HUES48 (cell line): ENCODE measurements at regions not wholly inside any gene's neighbourhood (a gene's known extent, or its start where the extent isn't known, plus 50 kb on each side); places are given as distances from the start of the nearest gene placed in this dataset.

Experiments
- H3K27ac ChIP-seq: one replicate; pipeline ENCODE4 v1.7.0; 2013; ENCODE audit warnings: low read depth, low read length, inconsistent platforms
- H3K27me3 ChIP-seq: 2 replicates; pipeline ENCODE4 v1.6.1; 2013; ENCODE audit warnings: mild to moderate bottlenecking, low read length; ENCODE audit not compliant: control insufficient read depth, insufficient read depth
- H3K36me3 ChIP-seq: 2 replicates; pipeline ENCODE4 v1.6.1; 2013; ENCODE audit warnings: low read length; ENCODE audit not compliant: control insufficient read depth, insufficient read depth
- H3K4me1 ChIP-seq: 2 replicates; pipeline ENCODE4 v1.6.1; 2013; ENCODE audit warnings: mild to moderate bottlenecking, low read length; ENCODE audit not compliant: control insufficient read depth, insufficient read depth
- H3K4me3 ChIP-seq: 2 replicates; pipeline ENCODE4 v1.5.1; 2013; ENCODE audit warnings: mild to moderate bottlenecking, low read depth, low read length
- H3K9ac ChIP-seq: 2 replicates; pipeline ENCODE4 v1.6.1; 2013; ENCODE audit warnings: mild to moderate bottlenecking, low read depth, low read length, moderate library complexity
- H3K9me3 ChIP-seq: 2 replicates; pipeline ENCODE4 v1.6.1; 2013; ENCODE audit warnings: low read length; ENCODE audit not compliant: control insufficient read depth, insufficient read depth

DNA sequence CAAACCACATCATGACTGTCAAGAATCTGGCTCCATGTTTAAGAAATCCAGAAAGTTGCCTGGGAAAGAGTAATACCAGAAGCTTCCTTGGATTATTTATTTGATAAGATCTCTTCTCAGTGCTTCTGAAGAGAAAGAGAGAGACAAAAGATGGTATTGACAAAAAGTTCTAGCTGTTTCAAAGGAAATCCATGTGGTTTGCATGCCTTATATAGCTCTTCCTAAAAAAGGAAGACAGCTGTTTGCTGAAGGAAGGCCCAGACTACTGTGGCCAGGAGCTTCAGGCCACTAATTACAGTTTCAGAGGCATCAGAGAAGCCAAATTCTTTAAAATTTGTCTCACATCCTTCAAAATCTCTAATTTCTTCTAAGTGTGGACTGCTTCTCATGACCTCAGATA, 565.2 kb upstream of the SLIT2 start:
- Histone ChIP-seq H3K27ac (no peak overlapping the region), H3K36me3 (no peaks in the 10 kb centered on the region), H3K9me3 (no peaks in the 10 kb centered on the region), H3K9ac (no peak overlapping the region), H3K4me3 (no peak overlapping the region), H3K4me1 (no peaks in the 10 kb centered on the region), H3K27me3 (no peaks in the 10 kb centered on the region)

DNA sequence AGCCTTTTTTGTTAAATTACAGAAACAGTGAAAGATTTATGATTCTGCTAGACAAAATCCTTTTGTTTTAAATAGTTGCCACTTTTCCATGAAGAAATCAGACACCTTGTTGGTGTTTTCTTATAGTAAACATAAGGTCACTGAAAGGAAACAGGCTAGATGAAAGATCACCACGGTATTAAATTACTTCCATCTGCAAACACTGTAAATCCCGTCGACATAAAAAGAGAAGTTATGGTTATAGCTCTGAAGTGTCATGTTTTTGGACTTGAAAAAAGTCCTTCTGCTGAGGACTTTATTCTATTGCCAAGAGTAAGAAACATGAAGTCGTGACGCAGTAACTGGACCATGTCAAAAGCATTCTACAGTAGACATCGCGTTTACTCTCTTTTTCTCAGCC, 567.6 kb upstream of the SLIT2 start:
- Histone ChIP-seq H3K4me1 (no peaks in the 10 kb centered on the region), H3K9ac (no peak overlapping the region), H3K36me3 (no peaks in the 10 kb centered on the region), H3K27ac (no peak overlapping the region), H3K9me3 (no peaks in the 10 kb centered on the region), H3K27me3 (no peaks in the 10 kb centered on the region), H3K4me3 (no peak overlapping the region)

DNA sequence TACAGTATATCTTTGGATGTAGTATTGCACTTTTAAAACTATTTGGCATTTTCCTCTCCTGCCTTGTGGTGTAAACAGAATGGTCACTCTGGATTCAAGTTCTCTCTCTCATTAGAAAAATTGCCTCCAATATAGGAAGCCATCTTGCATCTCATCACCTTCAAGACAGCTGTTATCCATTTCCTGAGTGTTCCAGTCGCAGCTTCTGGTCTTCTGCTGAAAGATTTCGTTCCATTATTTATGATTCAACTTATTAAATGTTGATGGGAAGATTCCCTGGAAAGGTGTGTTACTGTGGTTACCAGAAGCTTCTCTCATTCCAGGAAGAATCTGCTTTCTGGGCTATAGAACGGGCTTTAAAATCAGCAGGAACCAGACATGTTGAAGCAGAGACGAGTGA, 568.3 kb upstream of the SLIT2 start:
- no peaks in the 10 kb centered on the region for H3K9me3 ChIP-seq
- no peaks in the 10 kb centered on the region for H3K36me3 ChIP-seq
- no peaks in the 10 kb centered on the region for H3K27me3 ChIP-seq
- no peak overlapping the region for H3K4me3 ChIP-seq
- no peaks in the 10 kb centered on the region for H3K4me1 ChIP-seq
- no peak overlapping the region for H3K27ac ChIP-seq
- no peak overlapping the region for H3K9ac ChIP-seq

DNA sequence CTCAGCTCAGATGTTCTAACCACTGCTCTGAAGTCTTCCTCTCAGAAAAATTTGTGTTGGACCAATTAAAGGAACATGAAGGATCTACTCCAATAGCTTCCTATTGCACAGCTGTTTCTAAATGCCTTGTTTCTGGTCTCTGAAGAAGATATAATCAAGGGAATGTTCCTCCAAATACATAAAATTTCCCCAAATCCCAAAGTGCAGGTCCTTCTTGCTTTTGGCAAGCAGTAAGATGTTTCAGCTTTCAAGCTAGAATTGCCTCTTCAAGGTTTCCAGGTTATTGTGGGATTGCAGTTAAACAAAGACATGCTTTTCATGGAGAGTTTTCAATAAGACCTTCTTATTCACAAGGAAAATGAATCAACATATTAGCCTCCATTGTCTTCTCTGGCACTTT, 574.5 kb upstream of the SLIT2 start:
- Histone ChIP-seq H3K9ac (no peak overlapping the region), H3K9me3 (no peaks in the 10 kb centered on the region), H3K27me3 (no peaks in the 10 kb centered on the region), H3K27ac (no peak overlapping the region), H3K4me3 (no peak overlapping the region), H3K36me3 (no peaks in the 10 kb centered on the region), H3K4me1 (no peaks in the 10 kb centered on the region)

DNA sequence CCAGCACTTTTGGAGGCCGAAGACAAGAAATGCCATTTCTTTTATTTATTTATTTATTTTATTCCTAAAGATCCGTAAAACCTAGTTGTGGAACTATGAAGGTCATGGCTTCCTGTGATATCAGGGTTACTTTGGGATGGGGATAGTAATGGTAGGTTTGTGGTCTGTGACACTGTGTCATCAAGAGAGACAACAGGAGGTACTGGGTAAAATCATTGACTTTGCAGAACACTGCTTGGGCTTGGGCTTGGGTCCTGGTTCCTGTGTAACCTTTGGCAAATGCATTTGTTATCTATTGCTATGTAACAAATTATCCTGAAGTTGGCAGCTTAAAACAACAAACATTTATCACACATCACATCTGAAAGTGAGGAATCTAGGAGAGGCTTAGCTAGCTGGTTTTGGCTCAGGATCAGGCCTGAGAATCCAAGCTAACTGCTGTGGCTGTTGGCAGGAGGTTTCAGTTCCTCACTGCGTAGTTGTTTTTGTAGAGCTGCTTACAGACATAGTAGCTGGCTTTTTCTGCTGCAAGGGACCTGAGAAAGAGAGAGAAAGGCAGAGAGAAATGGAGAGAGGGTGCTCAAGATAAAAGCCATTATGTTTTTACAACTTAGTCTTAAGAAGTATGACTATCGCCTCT, 576.4 kb upstream of the SLIT2 start:
- Histone ChIP-seq H3K4me1 (no peaks in the 10 kb centered on the region), H3K27ac (no peak overlapping the region), H3K27me3 (no peaks in the 10 kb centered on the region), H3K36me3 (no peaks in the 10 kb centered on the region), H3K4me3 (no peak overlapping the region), H3K9me3 (peaks cover 2% of the 10 kb centered on the region; the same call in 1 of the 2 replicates), H3K9ac (no peak overlapping the region)

DNA sequence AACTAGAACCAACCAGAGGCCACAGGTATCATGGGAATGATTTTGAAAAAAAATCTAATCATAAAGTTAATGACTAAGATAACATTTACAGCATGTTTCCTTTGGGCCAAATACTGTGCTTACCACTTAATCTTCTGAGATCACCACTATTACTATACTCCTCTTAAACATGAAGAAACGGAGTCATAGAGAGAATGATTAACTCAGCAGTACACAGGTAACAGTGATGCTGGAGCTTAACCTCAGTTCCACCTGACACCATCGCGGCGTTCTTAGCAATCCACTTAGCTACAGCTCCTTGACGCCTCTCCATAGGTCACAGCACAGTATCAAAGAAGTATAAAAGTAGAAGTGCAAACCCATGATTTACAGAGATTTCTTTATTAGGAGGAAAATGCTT, 592.6 kb upstream of the SLIT2 start:
- H3K9me3 ChIP-seq: no peaks in the 10 kb centered on the region
- H3K27ac ChIP-seq: no peak overlapping the region
- no peak overlapping the region for H3K4me3 ChIP-seq
- no peaks in the 10 kb centered on the region for H3K27me3 ChIP-seq
- H3K9ac ChIP-seq: no peak overlapping the region
- no peaks in the 10 kb centered on the region for H3K36me3 ChIP-seq
- no peaks in the 10 kb centered on the region for H3K4me1 ChIP-seq

DNA sequence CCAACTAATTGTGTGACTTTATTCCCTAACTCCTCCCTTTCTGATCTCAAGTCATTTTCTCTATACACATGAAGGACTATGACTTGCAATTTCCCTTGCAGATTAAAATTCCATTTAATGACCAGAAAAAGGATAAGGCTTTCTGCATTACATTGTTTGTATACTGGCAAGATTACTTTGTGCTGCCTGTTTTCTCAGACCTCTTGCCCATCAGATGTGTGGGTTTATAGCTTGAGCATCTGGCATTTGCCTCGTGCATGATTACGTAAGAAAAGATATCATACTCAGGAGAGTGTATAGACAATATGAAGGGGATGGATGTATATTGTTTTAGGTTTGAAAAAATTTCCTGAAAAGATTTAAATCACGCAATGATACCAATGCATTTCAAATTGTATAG, 593.8 kb upstream of the SLIT2 start:
- H3K36me3 ChIP-seq: no peaks in the 10 kb centered on the region
- H3K27me3 ChIP-seq: no peaks in the 10 kb centered on the region
- H3K4me3 ChIP-seq: no peak overlapping the region
- no peak overlapping the region for H3K27ac ChIP-seq
- no peaks in the 10 kb centered on the region for H3K4me1 ChIP-seq
- no peak overlapping the region for H3K9ac ChIP-seq
- no peaks in the 10 kb centered on the region for H3K9me3 ChIP-seq

DNA sequence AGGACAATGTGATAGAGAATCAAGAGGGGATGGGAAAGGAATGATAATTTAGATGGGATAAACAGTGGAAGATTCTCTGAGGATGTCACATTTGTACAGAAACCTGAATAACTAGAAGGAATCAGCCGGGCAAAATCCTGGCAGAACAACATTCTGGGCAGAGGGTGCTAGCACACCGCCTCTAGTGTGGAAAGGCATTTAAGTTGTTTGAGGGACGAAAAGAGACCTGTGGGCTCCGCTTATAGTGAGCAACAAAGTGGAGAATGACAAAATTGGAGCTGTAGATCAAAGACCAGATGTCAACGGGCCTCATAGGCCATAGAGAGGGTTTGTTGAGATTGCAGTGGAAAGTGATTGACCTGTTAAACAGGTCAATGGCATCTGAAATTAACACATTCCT, 596.0 kb upstream of the SLIT2 start:
- H3K36me3 ChIP-seq: no peaks in the 10 kb centered on the region
- no peak overlapping the region for H3K27ac ChIP-seq
- H3K4me1 ChIP-seq: no peaks in the 10 kb centered on the region
- H3K27me3 ChIP-seq: no peaks in the 10 kb centered on the region
- H3K9ac ChIP-seq: no peak overlapping the region
- H3K4me3 ChIP-seq: no peak overlapping the region
- H3K9me3 ChIP-seq: no peaks in the 10 kb centered on the region

DNA sequence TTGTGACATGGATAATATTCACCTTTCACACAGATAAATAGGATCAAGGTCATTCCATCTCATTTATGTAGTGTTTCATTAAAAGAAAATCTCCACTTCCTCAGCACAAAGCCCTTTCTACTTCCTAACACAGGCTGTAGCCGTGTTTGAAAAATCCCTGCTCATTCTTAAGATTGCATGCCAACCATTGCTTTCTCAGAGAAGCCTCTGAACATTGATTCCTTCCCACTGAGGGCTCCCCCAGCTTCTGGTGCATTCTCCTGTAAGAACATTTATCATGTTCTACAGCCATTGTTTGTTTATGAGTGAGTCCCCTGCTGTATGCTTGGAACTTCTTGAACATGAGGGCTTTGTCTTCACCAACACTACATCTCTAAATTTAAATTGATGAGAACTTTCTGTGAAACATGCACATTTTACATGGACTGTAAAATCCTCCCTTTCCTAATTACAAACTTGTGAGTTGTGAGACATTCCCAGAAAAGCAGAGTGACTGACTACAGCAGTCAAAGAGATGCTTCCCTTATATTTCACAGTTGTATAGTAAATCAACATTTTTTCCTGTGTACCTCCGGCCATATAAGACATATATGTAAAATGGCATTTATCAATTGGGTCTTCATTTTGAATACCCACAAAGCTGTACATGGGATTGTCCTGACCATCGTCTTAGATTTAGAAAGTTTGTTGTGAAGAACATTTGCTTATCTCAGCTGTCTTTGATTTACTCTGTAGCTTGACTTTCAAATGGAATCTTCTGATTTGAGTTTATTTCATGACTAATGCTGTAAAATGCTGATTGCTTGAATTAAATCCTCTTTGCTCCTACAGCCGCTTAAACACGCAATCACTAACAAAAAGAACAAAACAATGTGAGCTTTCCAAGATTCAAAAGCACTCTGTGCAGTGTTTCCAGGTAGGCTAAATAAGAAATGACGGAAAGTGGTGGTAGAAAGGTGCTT, 600.5 kb upstream of the SLIT2 start:
- no peak overlapping the region for H3K9ac ChIP-seq
- no peak overlapping the region for H3K4me3 ChIP-seq
- H3K27ac ChIP-seq: no peak overlapping the region
- H3K36me3 ChIP-seq: no peaks in the 10 kb centered on the region
- no peaks in the 10 kb centered on the region for H3K27me3 ChIP-seq
- no peaks in the 10 kb centered on the region for H3K4me1 ChIP-seq
- no peaks in the 10 kb centered on the region for H3K9me3 ChIP-seq

DNA sequence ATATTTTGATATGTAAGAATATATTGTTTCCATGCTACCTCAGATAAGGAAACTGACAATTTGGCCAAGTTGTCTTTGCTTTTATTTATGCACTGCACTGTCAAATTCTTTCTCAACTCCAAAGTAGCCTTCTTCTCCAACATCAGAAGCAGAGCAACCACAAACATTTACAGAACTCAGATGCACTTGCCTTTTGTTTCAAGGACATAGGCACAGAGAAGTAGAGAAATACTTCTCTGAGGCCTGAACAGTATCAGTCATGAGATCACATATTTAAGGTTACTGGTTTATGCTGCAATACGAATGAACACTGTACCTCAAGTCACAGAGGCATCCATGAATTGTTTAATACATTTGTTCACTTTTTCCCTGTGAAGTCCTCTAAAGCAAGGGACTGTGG, 606.1 kb upstream of the SLIT2 start:
- Histone ChIP-seq H3K27me3 (no peaks in the 10 kb centered on the region), H3K4me1 (no peaks in the 10 kb centered on the region), H3K9ac (no peak overlapping the region), H3K27ac (no peak overlapping the region), H3K9me3 (peaks cover 2% of the 10 kb centered on the region; the same call in 1 of the 2 replicates), H3K36me3 (no peaks in the 10 kb centered on the region), H3K4me3 (no peak overlapping the region)

DNA sequence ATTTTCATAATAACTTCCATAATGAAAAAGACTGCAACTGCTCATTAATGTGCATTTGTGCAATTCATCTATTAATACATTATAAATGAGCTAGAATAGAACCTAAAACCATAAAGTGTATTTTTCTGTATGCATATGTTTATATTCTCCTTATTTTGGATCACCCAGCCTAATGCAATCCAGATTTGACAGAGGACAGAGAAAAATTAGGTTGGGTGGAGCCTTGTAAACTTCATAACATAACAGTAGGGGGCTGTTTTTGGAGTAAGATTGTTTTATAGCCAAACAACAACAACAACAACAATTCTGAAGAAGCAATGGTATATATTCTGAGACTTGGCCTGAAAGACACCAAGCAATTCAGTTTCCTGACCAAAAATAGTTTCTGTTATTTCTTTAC, 615.3 kb upstream of the SLIT2 start:
- no peaks in the 10 kb centered on the region for H3K36me3 ChIP-seq
- no peak overlapping the region for H3K9ac ChIP-seq
- H3K27ac ChIP-seq: no peak overlapping the region
- no peak overlapping the region for H3K4me3 ChIP-seq
- no peaks in the 10 kb centered on the region for H3K4me1 ChIP-seq
- no peaks in the 10 kb centered on the region for H3K27me3 ChIP-seq
- peaks cover 24% of the 10 kb centered on the region; the same call in 1 of the 2 replicates for H3K9me3 ChIP-seq
